Endothelial cell of umbilical vein (primary cell): ENCODE measurements at regions not wholly inside any gene's neighbourhood (a gene's known extent, or its start where the extent isn't known, plus 50 kb on each side); places are given as distances from the start of the nearest gene placed in this dataset.

Source experiments
- BruUV-seq: library from RNA; stranded (reverse); fragments of 400-500 nt; replicated peaks from 2 replicates; lab custom pipeline; 2021; lab: Mats Ljungman, UMichigan
- CTCF ChIA-PET: fragments of 300-600, 350-600 bp; sonication (Branson Sonifier 250); formaldehyde crosslinking; loops from one replicate; lab custom pipeline; 2021; ENCODE audit warnings: antibody characterized with exemption, inconsistent platforms; lab: Charles Lee
- POLR2A ChIA-PET: fragments of 300-600, 350-600 bp; sonication (Branson Sonifier 250); formaldehyde crosslinking; loops from one replicate; lab custom pipeline; 2021; ENCODE audit warnings: antibody characterized with exemption, inconsistent platforms; lab: Charles Lee
- DNase-seq: peaks from one replicate; pipeline ENCODE4 v3.0.0-alpha.2; 2011; ENCODE audit warnings: low read depth, low spot score
- FAIRE-seq: peaks from 2 replicates; lab custom pipeline; 2011; peaks lifted over from hg19 to GRCh38; lab: Jason Lieb, UNC
- H2AFZ ChIP-seq: 2 replicates; pipeline ENCODE4 v1.6.0; 2012; ENCODE audit warnings: low read depth, low read length, control low read depth, inconsistent platforms
- H3K27ac ChIP-seq: 2 replicates; pipeline ENCODE4 v1.5.1; 2011; ENCODE audit warnings: low read depth, mild to moderate bottlenecking, control low read depth, low read length, moderate library complexity; ENCODE audit not compliant: insufficient read depth
- H3K27me3 ChIP-seq, 2 experiments: 2 replicates each; pipeline versions ENCODE4 v1.6.0 to v1.6.1; 2011; ENCODE audit warnings: low read length in 2 of 2, mixed read lengths in 1 of 2; ENCODE audit not compliant: control insufficient read depth in 2 of 2, insufficient read depth in 2 of 2
- H3K36me3 ChIP-seq, 2 experiments: 2 replicates in 1 of 2; 3 replicates in 1 of 2; pipeline ENCODE4 v1.5.1; 2011; ENCODE audit warnings: low read length in 2 of 2, mild to moderate bottlenecking in 1 of 2, moderate library complexity in 1 of 2; ENCODE audit not compliant: control insufficient read depth in 2 of 2, insufficient read depth in 2 of 2; ENCODE audit errors: extremely low read depth in 1 of 2
- H3K4me1 ChIP-seq: 3 replicates; pipeline ENCODE4 v1.5.1; 2011; ENCODE audit warnings: mild to moderate bottlenecking, low read length; ENCODE audit not compliant: control insufficient read depth, insufficient read depth; ENCODE audit errors: extremely low read depth
- H3K4me2 ChIP-seq: 2 replicates; pipeline ENCODE4 v1.6.1; 2011; ENCODE audit warnings: low read length, control low read depth, mixed read lengths; ENCODE audit not compliant: insufficient read depth
- H3K4me3 ChIP-seq, 3 experiments: fragments of 200-600 bp in 1 of 3; sonication (generic), shearing (Covaris generic) in 1 of 3; replicated peaks in 1 of 3; 2 replicates each; pipeline ENCODE4 v1.5.1; 2011 to 2016; ENCODE audit warnings: control low read depth in 3 of 3, low read length in 3 of 3, mild to moderate bottlenecking in 2 of 3, inconsistent platforms in 1 of 3, low read depth in 1 of 3, moderate library complexity in 1 of 3; ENCODE audit not compliant: insufficient read depth in 1 of 3
- H3K79me2 ChIP-seq: 2 replicates; pipeline ENCODE4 v1.6.0; 2012; ENCODE audit warnings: low read length, inconsistent platforms; ENCODE audit not compliant: control insufficient read depth, insufficient read depth
- H3K9ac ChIP-seq: replicated peaks from 2 replicates; pipeline ENCODE3; 2011; ENCODE audit warnings: low read length, control low read depth; ENCODE audit not compliant: insufficient read depth; ENCODE audit errors: extremely low read depth
- H3K9me1 ChIP-seq: replicated peaks from 3 replicates; pipeline ENCODE4 v1.6.0; 2011; ENCODE audit warnings: mild to moderate bottlenecking, low read length; ENCODE audit not compliant: control insufficient read depth, insufficient read depth; ENCODE audit errors: extremely low read depth
- H3K9me3 ChIP-seq: replicated peaks from 2 replicates; pipeline ENCODE4 v1.5.1; 2012; ENCODE audit warnings: low read length, inconsistent platforms; ENCODE audit not compliant: control insufficient read depth, insufficient read depth
- H4K20me1 ChIP-seq: replicated peaks from 2 replicates; pipeline ENCODE3; 2011; ENCODE audit warnings: mild to moderate bottlenecking, low read length; ENCODE audit not compliant: control insufficient read depth, insufficient read depth; ENCODE audit errors: extremely low read depth
- EZH2 ChIP-seq: IDR thresholded peaks from 2 replicates; pipeline ENCODE4 v1.6.1; 2012; ENCODE audit warnings: borderline replicate concordance, low read depth, mild to moderate bottlenecking, moderate library complexity, low read length, inconsistent platforms; ENCODE audit not compliant: severe bottlenecking
- FOS ChIP-seq: IDR thresholded peaks from 2 replicates; pipeline ENCODE4 v1.6.1; 2011; ENCODE audit warnings: mild to moderate bottlenecking, low read length, moderate library complexity, borderline replicate concordance; ENCODE audit not compliant: insufficient read depth
- GATA2 ChIP-seq: IDR thresholded peaks from 2 replicates; pipeline ENCODE4 v1.7.0; 2011; ENCODE audit warnings: low read depth, mild to moderate bottlenecking, moderate library complexity, mixed read lengths, low read length; ENCODE audit not compliant: insufficient read length, insufficient read depth
- JUN ChIP-seq: IDR thresholded peaks from 2 replicates; pipeline ENCODE4 v1.6.1; 2011; ENCODE audit warnings: borderline replicate concordance, low read depth; ENCODE audit not compliant: insufficient read length, insufficient read depth
- MAX ChIP-seq: IDR thresholded peaks from 2 replicates; pipeline ENCODE4 v1.6.1; 2011; ENCODE audit not compliant: insufficient read depth, insufficient read length
- MYC ChIP-seq: IDR thresholded peaks from one replicate; pipeline ENCODE4 v1.6.1; 2011; ENCODE audit warnings: mild to moderate bottlenecking, low read depth, low read length
- POLR2A ChIP-seq: IDR thresholded peaks from 2 replicates; pipeline ENCODE4 v1.6.1; 2012; ENCODE audit warnings: low read depth, mild to moderate bottlenecking, control low read depth, low read length
- POLR2AphosphoS5 ChIP-seq: IDR thresholded peaks from 2 replicates; pipeline ENCODE4 v1.6.1; 2012; ENCODE audit warnings: low read depth, mild to moderate bottlenecking, control low read depth, low read length, moderate library complexity; ENCODE audit not compliant: insufficient read depth
- dilution Hi-C: fragments of 300-500 bp; cut with MboI; formaldehyde crosslinking; loops from one replicate; pipeline ENCODE4 v1.15.0; 2019; ENCODE audit warnings: low sequenced_read_pairs; ENCODE audit not compliant: extremely low pct_ligation_motif_present
- intact Hi-C: fragments of 100-400 bp; cut with micrococcal nuclease; formaldehyde crosslinking; loops from one replicate; pipeline ENCODE4 v1.10.0; 2022
- TF ChIP-seq, protein P1 (sequence below), 2 donors: IDR thresholded peaks; 1 replicate in 1 of 2; 2 replicates in 1 of 2; pipeline ENCODE4 v1.5.1; 2011; ENCODE audit warnings: low read length in 2 of 2, mild to moderate bottlenecking in 2 of 2, moderate library complexity in 2 of 2, control low read depth in 1 of 2, inconsistent platforms in 1 of 2, low read depth in 1 of 2; ENCODE audit not compliant: insufficient read depth in 1 of 2; ENCODE audit errors: extremely low read depth in 1 of 2

DNA sequence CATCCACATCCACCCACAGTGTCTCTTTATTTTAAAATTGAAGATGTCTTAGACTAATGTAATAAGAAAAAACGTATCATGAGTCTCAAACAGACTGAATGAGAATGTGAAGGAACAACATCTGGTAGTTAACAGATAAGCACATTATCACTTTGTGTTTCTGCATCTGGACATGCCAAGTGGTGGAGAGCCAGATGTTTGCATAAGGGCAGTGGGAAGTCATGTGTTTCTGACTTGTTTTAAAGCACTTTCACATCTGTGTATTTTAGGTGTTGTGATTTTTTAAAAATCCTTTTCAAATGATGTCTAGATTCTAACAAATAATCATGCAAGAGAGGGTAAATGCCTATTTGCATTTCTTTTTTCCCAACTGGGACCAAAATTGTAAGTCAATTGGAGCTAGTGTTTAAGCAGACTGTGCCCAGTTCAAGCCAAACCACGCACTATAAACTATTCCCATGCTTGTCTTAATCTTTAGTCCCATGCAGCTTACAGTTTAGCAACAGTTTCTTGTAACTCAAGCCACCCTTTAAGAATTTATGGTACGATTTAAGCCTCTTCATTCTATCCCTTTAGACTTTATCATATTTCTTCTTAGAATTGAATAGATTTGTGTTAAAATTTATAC lies 272.7 kb upstream of the DOK6 start:
- Histone ChIP-seq H3K79me2 (no peaks in the 10 kb centered on the region), H3K9me1 (no peaks in the 10 kb centered on the region), H3K36me3 (no peaks in the 10 kb centered on the region), H3K9ac (no peak overlapping the region), H3K4me2 (no peak overlapping the region), H2AFZ (no peak overlapping the region), H4K20me1 (no peaks in the 10 kb centered on the region), H3K9me3 (no peaks in the 10 kb centered on the region), H3K4me1 (no peaks in the 10 kb centered on the region), H3K27me3 (no peaks in the 10 kb centered on the region), H3K4me3 (no peak overlapping the region), H3K27ac (no peak overlapping the region)
- BruUV-seq = no TSS peak
- ChIA-PET CTCF (no interaction called here), POLR2A (no interaction called here)
- DNase-seq = no peak
- TF ChIP-seq MYC = no peak
- TF ChIP-seq, protein P1, sequence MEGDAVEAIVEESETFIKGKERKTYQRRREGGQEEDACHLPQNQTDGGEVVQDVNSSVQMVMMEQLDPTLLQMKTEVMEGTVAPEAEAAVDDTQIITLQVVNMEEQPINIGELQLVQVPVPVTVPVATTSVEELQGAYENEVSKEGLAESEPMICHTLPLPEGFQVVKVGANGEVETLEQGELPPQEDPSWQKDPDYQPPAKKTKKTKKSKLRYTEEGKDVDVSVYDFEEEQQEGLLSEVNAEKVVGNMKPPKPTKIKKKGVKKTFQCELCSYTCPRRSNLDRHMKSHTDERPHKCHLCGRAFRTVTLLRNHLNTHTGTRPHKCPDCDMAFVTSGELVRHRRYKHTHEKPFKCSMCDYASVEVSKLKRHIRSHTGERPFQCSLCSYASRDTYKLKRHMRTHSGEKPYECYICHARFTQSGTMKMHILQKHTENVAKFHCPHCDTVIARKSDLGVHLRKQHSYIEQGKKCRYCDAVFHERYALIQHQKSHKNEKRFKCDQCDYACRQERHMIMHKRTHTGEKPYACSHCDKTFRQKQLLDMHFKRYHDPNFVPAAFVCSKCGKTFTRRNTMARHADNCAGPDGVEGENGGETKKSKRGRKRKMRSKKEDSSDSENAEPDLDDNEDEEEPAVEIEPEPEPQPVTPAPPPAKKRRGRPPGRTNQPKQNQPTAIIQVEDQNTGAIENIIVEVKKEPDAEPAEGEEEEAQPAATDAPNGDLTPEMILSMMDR (IDR thresholded peaks at IDR 0.05; ENCODE audit: extremely low read depth in 1 of 2, insufficient read depth in 1 of 2, low read depth in 1 of 2, low read length in 2 of 2) = no peak
- no peak for TF ChIP-seq MAX
- TF ChIP-seq GATA2 = no peak
- no peak for TF ChIP-seq POLR2AphosphoS5
- TF ChIP-seq EZH2 = no peak
- no peak for TF ChIP-seq JUN
- no peak for TF ChIP-seq POLR2A
- TF ChIP-seq FOS = no peak
- dilution Hi-C loops = no loop called here
- no peak for FAIRE-seq
- intact Hi-C loops = no loop called here
